ENCODE measurements at regions not wholly inside any gene's neighbourhood (a gene's known extent, or its start where the extent isn't known, plus 50 kb on each side); places are given as distances from the start of the nearest gene placed in this dataset.

DNA sequence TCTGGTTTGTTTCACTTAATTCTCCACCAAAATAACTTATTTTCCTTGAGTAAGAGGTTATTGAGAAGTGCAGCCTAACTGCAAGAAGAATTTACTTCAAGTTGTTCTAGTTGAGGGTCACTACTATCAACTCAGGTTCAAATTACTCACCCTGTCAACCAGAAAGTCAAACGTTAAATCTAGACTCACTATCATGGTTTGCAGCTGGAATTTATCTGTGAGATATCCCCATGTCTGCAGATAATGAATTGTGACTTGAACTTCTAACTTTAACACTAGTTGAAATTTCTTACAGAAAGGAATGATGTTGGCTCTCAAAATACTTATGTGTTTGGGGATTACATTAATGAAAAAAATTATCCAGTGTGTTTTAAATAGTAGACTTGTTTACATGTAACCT, 1145.7 kb upstream of the NXPH2 start:
- DNase-seq = no peak

DNA sequence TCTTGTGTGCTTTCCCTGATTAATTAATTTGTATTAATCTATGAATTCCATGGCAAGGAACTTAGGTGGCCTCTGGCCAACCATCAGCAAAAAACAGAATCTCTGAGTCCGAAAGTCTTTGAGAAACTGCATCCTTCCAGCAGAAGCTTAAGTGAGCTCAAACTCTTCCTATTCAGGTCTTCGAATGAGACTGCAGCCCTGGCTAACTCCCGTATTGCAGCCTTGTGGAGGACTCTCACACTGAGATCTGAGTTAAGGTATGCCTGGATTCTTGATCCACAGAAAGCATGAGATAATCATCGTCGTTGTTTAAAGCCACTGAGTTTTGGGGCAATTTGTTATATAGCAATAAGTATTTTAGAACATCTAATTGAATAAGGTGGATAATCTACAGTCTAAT, 1143.9 kb upstream of the NXPH2 start:
- no peak for DNase-seq

DNA sequence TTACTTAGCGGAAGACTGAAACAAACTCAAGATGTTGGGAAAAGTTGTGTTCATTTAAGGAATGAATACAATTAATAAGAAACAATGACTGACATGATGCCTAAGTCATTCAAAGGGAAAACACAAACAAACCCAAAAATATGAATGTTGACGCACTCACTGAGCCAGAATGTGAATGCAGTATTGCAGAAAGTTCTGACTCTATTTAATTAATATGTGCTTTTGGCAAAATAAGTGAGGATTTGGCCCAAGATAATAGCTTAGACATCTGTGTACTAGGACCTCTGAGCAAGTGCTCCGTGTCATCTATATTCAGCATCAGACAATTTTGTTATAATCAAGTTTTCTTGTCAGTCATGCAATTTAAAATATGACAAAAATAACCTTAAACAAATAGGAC, 1138.8 kb upstream of the NXPH2 start:
- no peak for DNase-seq

DNA sequence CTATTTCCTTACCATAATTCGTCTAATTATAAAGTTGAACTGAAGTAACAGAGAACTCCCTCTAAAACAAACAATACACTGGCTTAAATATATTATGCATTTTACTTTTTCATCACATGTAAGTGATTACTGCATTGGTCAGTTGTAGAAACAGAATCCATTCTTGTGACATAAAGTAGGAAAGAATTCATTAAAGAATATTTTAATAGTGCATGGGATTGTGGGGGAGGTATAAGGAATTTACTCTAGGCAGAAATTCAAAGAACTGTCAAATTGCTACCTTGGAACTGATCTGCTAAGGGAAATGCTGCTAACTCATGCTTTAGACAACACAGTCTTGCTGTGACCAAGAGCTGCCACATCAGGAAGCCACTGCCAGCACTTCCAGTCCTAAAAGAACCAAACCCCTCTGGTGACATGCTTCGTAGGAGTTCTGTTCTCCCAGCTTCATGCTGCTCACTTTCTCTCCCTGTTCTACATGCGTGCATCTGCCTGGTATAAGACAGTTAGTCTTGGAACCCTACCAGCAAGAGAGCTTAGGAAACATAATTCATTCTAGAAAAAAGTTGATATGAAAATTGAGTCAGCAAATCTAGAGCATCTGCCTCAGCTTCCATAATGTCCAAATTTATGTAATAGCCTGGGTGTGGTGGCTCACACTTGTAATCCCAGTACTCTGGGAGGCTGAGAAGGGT, 1137.6 kb upstream of the NXPH2 start:
- DNase-seq = no peak

DNA sequence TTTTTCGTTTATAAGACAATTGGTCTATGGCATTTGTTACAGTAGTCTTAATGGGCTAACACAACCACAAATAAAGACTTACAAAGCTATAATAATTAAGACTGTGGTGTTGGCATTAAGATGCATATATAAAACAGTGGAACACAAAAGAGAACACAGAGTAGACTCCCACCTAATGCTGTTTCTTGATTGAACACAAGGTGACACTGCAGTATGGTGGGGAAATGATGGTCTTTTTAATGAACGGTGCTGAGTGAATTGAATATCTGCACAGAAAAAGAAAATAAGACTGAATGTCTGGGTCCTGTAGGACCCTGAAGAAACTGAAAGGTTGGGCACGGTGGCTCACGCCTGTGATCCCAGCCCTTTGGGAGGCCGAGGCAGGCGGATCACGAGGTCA, 1136.6 kb upstream of the NXPH2 start:
- no peak for DNase-seq

DNA sequence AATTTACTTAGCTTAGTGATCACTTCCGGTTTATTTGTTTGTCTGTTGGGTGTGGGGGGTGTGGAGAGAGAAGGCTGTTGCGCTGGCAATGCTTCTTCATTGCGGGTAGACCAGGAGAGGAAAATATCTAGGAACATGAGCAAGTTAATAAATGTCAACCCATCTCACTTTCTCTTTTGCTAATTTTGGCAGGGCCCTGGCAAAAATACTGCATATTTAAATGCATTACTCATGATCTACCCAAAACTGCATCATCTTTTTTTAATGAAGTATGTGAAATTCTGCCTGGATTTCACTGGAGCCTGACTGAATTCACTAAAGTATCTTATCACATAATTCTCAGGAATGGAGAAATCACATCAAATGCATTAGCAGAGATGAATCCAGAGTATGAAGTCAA, 1131.0 kb upstream of the NXPH2 start:
- DNase-seq = no peak

DNA sequence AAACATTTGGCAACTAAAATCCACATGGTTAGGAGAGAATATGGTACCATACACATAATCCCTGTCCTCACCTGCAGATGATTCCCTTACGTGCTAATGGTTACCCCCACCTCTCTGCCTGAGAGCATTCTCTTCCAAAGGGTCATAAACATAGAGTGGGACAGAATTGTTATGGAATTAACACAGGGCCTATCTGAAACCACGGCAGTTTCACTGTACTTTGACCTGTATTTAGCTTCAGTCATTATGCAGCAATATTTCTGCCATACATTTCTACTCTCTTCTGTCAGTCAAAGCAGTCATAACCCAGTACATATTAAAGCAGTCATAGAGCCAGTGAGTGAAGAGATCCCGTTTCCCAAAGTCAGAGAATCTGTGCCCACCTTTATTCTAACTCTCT, 1128.9 kb upstream of the NXPH2 start:
- DNase-seq = no peak

DNA sequence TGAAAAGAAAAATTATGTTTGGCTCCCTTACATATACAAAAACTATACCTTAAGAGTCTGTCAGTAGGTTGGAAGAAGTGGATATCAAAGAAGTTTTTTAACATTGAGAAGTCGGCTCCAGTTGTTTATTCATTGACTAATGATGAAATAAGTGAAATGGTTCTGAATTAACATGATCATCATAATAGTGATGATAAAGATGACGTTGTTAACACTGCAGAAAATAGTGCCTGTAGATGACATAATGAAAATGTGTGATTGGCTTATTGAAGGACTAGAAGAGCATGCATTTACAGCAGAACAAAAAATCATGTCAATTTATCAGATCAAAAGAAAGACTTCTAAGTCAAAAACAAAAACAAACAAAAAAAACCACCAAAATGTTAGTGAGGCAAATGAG, 1125.4 kb upstream of the NXPH2 start:
- no peak for DNase-seq

DNA sequence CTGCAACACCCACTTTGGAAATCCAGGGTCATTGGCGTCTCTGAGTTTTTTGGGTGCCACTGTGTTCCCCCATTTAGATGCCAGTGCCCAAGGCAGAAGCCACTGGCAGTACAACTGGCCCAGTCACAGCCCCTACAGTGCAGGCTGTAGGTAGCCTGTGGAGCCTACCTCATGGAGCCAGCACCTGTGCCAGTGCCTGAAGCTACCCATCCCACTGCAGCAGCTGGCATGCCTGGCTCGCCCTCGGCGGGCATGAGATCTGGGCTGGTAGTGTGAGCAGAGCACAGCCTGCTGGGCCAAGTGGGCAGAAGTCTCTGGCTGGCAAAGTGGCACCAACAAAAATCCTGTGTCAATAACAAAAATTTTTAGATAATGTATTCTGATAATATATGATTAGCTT, 1111.4 kb upstream of the NXPH2 start:
- DNase-seq = no peak

DNA sequence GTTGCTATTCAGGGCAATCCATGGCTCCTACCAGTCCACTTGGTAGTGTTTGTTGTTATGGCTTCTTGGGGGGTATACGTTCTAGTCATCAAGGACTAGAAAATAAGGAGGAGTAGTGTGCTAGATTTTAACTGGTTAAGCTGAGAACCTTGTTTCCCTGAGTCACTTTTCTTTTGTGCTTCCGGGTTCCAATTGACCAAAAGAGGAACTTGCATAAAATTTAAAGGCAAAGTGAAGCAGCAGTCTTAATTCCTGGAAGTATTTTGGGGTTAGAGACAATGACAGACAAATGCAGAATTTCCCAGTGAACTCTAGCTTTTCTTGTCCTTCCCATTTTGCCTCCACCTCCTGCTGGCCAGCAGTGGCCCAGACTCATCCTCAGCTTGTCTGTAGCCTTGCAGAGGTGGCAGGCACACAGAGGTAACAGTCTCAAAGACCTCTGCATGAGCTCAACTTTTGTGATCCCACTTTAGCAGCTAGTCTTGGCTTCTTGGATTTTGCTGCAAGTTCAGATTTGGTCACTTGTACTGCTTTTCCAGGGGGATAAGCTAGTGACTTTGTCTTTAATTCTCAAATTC, 1105.8 kb upstream of the NXPH2 start:
- DNase-seq = no peak

DNA sequence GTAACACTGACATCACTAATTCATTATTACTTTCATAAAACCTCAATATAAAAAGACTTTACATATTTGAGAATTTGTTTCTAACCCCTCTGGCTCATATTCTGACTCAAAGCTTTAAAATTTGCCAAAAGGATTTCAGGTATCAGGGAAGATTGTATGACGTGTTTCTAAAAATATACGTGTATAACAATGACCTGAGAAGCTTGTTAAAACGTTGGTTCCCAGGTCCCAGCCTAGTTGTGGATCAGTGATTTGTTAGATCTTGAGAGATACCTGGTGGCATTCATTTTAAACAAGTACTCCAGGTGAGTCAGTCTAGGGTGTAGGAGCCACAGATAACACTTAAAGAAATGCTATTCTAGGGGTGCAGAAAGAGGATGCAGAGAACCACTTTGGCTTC, 1096.8 kb upstream of the NXPH2 start:
- DNase-seq = no peak

DNA sequence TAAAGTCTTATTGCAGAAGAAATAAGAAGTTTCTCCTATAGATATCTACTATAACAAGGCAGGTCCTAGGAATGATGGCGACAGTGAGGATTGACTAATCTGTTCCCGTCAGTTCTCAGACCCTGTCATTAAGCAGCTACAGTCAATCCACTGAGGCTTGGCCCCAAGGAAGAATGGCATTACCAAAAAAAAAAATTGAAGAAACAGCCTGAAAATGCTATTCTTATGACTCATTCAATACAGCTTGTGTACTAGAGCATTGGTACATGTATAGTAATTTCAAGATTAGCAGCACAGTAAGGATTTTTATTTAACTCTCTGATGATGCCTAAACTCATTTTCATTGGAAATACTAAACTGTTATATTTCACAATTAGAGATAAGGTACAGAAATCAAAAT, 1096.1 kb upstream of the NXPH2 start:
- no peak for DNase-seq

DNA sequence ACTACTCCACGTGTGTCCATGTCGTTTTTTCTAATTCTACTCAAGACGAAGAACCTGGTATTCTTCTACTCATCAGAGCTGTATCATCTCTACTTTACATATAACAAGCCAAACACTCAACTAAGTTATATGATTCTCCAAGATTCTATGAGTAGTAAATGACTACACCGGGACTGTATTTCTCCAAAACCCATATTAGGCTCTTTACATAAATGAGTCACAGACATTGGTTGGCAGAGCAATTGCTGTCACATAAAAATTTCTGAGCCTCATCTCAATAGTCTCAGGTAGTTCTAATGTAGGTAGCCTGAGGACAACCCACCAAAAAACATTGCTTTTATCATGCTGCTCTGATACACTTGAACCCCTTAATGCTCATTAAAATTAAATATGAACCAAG, 1092.3 kb upstream of the NXPH2 start:
- DNase-seq = no peak

DNA sequence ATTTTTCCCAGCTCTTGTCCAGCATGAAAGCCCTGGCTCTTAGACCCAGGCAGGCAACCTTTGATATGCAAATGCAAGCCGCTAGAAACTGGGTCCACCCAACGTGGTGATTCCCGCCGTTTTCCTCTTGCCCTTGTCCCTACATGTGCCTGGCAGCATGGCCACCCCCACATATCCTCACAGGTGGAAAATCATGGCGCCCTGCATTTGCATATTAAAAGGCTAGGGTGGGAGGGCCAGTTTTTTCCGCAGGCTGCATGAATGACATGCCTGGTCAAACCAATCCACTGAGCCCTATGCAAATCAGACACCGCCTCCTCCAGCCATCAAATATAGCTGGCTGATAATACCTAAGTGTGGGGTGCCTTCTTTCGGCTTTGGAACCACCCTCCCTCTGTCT, 1091.8 kb upstream of the NXPH2 start:
- DNase-seq = no peak

DNA sequence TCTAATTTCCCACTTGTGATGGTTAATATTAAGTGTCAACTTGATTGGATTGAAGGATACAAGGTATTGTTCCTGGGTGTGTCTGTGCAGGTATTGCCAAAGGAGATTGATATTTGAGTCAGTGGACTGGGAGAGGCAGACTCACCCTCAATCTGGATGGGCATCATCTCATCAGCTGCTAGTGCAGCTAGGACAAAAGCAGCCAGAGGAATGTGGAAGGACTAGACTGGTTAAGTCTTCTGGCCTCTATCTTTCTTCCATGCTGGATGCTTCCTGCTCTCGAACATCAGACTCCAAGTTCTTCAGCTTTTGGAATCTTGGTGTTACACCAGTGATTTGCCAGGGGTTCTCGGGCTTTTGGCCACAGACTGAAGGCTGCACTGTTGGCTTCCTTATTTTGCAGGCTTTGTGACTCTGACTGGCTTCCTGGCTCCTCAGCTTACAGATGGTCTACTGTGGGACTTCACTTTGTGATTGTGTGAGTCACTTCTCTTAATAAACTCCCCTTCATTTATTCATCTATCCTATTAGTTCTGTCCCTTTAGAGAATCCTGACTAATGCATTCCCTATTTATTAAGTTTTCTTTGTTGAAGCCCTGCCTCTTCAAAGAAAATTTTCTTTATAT, 1087.5 kb upstream of the NXPH2 start:
- DNase-seq = no peak

DNA sequence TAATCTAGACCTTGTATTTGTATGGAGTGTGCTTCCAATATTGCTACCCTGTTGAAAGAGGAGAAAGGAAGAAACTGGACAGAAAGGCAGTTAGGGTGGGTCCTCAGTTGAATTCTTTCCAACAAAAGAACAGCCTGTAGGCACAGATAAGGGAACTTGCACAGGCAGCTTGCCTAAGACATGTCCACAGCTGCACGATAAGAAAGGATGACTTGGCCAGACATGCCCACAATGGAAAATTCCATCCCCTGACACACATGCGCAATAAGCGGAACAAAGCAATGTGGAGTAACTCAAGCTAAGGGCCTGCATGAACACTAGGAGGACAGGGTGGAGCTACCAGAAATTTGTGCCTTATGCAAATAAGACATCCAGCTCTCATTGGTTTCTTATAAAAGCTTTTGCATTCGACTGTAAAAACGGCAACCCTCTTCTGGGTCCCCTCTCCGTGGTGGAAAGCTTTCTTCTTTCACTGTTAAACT, 1084.7 kb upstream of the NXPH2 start:
- DNase-seq = no peak

DNA sequence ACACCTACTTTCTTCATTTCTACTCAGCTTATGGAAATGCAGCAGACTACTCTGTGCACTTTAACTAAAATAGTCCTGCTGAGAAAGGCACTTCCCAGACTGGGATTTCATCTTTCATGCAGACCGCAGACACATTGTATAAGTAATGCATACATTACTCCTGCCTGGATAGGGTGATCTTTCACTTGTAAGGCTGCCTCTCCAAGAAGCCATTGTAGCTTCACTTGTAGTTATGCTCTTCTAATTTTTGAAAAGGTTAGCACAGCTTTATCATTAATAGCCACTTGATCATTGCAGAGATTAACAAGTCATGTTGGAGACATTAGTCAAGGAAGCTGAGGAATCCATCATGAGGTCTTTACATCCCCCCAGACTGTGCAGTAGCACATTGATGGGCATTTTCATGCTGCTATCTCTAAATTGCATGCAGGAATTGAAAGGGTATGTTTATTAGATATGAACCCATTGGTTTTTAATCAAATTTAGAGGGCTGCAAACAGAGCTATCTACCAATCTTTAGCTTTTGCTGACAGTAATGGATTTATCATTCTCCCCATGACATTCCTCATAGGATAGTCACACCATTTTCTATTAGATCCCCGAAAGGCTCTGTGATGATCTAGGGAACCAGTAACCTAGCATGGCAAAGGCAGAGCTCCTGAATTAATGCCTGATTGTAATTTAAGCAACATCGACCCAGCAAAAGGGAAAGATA, 1074.7 kb upstream of the NXPH2 start:
- DNase-seq = no peak

DNA sequence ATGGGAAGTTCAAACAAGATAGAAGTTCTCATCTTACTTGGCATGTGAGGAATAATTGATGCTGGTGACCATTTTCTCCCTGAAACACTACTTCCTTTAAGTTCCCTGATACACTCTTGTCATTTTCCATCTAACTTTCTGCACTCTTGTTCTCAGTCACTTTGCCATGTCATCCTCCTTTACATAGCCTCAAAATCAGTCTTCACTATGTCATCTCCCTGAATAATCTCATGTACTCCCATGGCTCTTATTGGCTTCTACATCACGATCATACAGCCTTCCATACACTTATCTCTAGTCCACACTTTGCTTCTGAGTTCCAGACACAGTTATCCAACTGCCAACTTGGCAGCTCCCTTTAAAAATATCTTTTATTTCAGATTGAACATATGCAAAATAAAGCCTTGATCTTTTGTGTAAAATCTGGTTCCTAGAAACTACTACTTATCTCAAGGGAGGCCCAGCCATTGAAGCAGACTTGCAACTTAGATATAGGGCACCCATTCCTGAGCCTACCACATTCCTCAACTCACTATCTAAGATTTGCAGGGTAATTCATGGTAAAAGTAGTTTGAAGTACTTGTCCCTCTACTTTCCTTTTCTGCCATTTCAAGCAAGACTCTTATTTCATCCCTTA, 1070.2 kb upstream of the NXPH2 start:
- DNase-seq = no peak

DNA sequence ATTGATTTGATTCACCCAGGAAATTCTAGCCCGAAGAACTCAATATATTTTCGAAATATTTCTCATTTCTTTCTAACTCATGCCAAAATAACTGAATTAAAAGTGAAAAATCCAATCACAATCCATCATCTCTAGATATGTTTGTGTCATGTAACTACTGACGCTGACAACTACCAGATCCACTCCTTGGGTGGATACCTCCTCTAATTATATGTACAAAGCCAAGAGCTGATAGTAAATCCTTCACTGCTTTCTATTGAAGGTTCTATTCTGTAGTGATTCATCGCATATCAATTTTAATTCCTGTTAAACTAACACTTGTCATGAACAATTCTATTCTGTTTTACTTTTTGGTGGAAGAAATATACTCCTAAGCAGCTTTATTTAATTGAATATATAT, 1056.6 kb upstream of the NXPH2 start:
- no peak for DNase-seq

DNA sequence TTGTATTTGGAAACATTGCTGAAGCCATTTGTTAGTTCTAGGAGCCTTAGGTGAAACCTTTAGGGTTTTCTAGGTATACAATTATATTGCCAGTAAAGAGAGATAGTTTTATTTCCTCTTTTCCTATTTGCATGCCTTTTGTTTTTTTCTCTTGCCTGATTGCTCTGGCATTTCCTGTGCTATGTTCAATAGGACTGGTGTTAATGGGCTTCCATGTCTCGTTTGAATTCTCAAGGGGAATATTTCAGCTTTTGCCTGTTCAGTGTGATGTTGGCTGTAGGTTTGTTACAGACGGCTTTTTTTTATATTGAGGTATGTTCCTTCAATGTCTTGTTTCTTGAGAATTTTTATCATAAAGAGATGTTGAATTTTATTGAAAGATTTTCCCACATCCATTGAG, 1054.9 kb upstream of the NXPH2 start:
- DNase-seq = no peak

DNA sequence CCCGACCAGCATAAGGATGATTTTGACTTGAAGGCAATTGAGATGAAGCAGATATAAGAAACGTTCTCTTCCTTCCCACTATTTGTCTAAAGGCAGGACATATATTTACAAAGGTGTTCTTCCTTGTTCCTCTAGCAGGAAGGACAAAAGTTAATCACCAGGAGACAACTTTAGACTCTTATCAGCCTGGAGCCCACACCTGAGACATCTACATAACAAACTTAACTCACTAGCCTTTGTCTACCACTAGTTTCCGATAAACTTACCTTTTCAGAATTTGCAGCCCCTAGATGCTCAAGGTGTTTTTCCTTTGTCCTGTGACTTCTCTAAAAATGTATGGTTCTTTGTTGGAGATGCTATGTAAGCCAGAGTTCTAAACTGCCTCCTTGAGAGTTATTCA, 1047.8 kb upstream of the NXPH2 start:
- DNase-seq = no peak

DNA sequence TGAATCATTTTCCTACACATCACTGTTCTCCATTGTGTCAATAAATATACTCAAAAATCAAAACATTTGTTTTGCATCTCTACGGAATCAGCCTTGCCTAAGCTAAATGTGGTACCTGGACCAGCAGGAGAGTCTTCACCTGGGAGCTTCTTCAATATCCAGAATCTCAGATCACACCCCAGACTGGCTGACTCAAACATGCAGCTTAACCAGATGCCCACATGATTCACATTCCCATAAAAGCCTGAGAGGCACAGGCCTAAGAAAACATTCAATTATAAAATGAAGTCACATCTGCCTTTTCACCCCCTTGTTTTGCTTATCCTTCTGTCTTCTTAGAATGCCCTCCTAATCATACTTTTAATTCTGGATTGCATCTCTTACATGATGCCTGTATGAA, 1045.5 kb upstream of the NXPH2 start:
- no peak for DNase-seq

DNA sequence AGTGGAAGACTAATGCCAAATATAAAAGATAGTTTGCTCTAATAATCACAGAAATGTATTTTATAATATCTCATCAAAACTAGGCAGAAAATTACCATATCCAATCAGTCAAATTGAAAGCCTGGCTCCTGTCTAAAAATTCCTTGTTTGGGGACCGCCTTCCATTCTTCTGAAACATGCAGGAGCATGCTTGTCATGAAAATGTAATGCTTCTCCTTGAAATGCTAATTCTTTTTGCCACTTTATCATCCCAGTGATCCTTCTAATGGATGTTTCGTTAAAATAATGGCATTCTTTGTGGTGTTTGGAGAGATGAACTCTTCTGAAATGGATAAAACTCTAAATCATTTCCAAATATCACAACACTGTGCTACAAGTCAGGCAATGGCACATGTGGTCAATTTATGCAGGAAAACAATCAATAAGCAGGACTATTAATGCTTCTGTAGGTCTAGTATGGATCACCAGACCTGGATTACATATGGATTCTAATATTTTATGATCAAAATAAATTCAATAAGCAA, 1039.1 kb upstream of the NXPH2 start:
- no peak for DNase-seq

Measured in KG1 (cell line).